ENCODE measurements at regions not wholly inside any gene's neighbourhood (a gene's known extent, or its start where the extent isn't known, plus 50 kb on each side); places are given as distances from the start of the nearest gene placed in this dataset.

- TF ChIP-seq ZFP36 (IDR thresholded peaks at IDR 0.05; ENCODE audit: borderline replicate concordance, low read depth, low read length, partially characterized antibody) (no peak), EZH2 (conservative IDR thresholded peaks at IDR 0.05; ENCODE audit: low read depth, low read length) (no peak), SMARCC2 (IDR thresholded peaks at IDR 0.05) (no peak), POLR2A (IDR thresholded peaks at IDR 0.05; ENCODE audit: insufficient read depth in 1 of 2, low read depth in 2 of 2, low read length in 2 of 2) (no peak), ARHGAP35 (CRISPR knock-in tag; IDR thresholded peaks at IDR 0.05; ENCODE audit: borderline replicate concordance) (no peak)
Measured at GRCh38 chr11:70901951-70902521, 350.3 kb downstream of the SHANK2 start.
